H9 (cell line): ENCODE measurements at regions not wholly inside any gene's neighbourhood (a gene's known extent, or its start where the extent isn't known, plus 50 kb on each side); places are given as distances from the start of the nearest gene placed in this dataset.
A peak's percentile ranks its signal among the peaks of the same experiment; 100 is the strongest.

Experiments
- DNase-seq: peaks from one replicate; pipeline ENCODE4 v3.0.0-alpha.2; 2017
- H2AFZ ChIP-seq: one replicate; pipeline ENCODE4 v1.6.1; 2013; ENCODE audit warnings: mild to moderate bottlenecking, low read length, control low read depth, moderate library complexity
- H2AK5ac ChIP-seq: 2 replicates; pipeline ENCODE4 v1.6.1; 2013; ENCODE audit warnings: low read length, control low read depth, mixed read lengths; ENCODE audit not compliant: insufficient read length
- H2BK120ac ChIP-seq: one replicate; pipeline ENCODE4 v1.6.1; 2013; ENCODE audit warnings: low read depth, mild to moderate bottlenecking, low read length, control low read depth, inconsistent platforms; ENCODE audit not compliant: poor library complexity, severe bottlenecking
- H2BK12ac ChIP-seq: 2 replicates; pipeline ENCODE4 v1.6.1; 2013; ENCODE audit warnings: low read length, control low read depth, mixed read lengths, low read depth; ENCODE audit not compliant: insufficient read length
- H2BK15ac ChIP-seq: 2 replicates; pipeline ENCODE4 v1.6.1; 2013; ENCODE audit warnings: low read depth, low read length, control low read depth
- H2BK20ac ChIP-seq: one replicate; pipeline ENCODE4 v1.6.1; 2013; ENCODE audit warnings: low read depth, mild to moderate bottlenecking, low read length, control low read depth, inconsistent platforms; ENCODE audit not compliant: poor library complexity, severe bottlenecking
- H2BK5ac ChIP-seq: 2 replicates; pipeline ENCODE4 v1.6.1; 2013; ENCODE audit warnings: low read length, control low read depth, mixed read lengths; ENCODE audit not compliant: insufficient read length
- H3K14ac ChIP-seq: 2 replicates; pipeline ENCODE4 v1.6.1; 2013; ENCODE audit warnings: low read length, control low read depth; ENCODE audit not compliant: insufficient read depth
- H3K18ac ChIP-seq: 2 replicates; pipeline ENCODE4 v1.6.1; 2013; ENCODE audit warnings: low read depth, mild to moderate bottlenecking, mixed read lengths, low read length, control low read depth; ENCODE audit not compliant: insufficient read length
- H3K23ac ChIP-seq: 2 replicates; pipeline ENCODE4 v1.6.1; 2013; ENCODE audit warnings: low read length, control low read depth, mixed read lengths, low read depth; ENCODE audit not compliant: insufficient read length
- H3K23me2 ChIP-seq: 2 replicates; pipeline ENCODE4 v1.6.1; 2013; ENCODE audit warnings: low read depth, mild to moderate bottlenecking, mixed read lengths, low read length, control low read depth; ENCODE audit not compliant: insufficient read length, poor library complexity, severe bottlenecking
- H3K27ac ChIP-seq: 2 replicates; pipeline ENCODE4 v1.5.1; 2013; ENCODE audit warnings: low read length, control low read depth, mixed read lengths, low read depth; ENCODE audit not compliant: insufficient read length
- H3K27me3 ChIP-seq: 2 replicates; pipeline ENCODE4 v1.6.1; 2013; ENCODE audit warnings: low read length, control low read depth, inconsistent platforms; ENCODE audit not compliant: insufficient read depth
- H3K4ac ChIP-seq: 2 replicates; pipeline ENCODE4 v1.6.1; 2013; ENCODE audit warnings: low read depth, mild to moderate bottlenecking, control low read depth, inconsistent platforms, low read length, moderate library complexity
- H3K4me1 ChIP-seq: 2 replicates; pipeline ENCODE4 v1.6.1; 2013; ENCODE audit warnings: low read length, control low read depth, inconsistent platforms; ENCODE audit not compliant: insufficient read depth
- H3K4me2 ChIP-seq: 2 replicates; pipeline ENCODE4 v1.6.1; 2013; ENCODE audit warnings: low read length, control low read depth, mixed read lengths; ENCODE audit not compliant: insufficient read length, insufficient read depth
- H3K56ac ChIP-seq: 2 replicates; pipeline ENCODE4 v1.6.1; 2013; ENCODE audit warnings: low read depth, mild to moderate bottlenecking, mixed read lengths, low read length, control low read depth; ENCODE audit not compliant: insufficient read length
- H3K79me1 ChIP-seq: 2 replicates; pipeline ENCODE4 v1.6.1; 2013; ENCODE audit warnings: low read depth, mild to moderate bottlenecking, moderate library complexity, low read length, control low read depth, inconsistent platforms; ENCODE audit not compliant: insufficient read depth, poor library complexity, severe bottlenecking
- H3K79me2 ChIP-seq: 2 replicates; pipeline ENCODE4 v1.6.1; 2013; ENCODE audit warnings: low read length, control low read depth, inconsistent platforms; ENCODE audit not compliant: insufficient read depth
- H3K9ac ChIP-seq: 2 replicates; pipeline ENCODE4 v1.6.1; 2013; ENCODE audit warnings: low read length, control low read depth, mixed read lengths; ENCODE audit not compliant: insufficient read length; ENCODE audit errors: extremely low read depth
- H3K9me3 ChIP-seq: one replicate; pipeline ENCODE4 v1.6.1; 2013; ENCODE audit warnings: low read depth, low read length, inconsistent platforms; ENCODE audit not compliant: control insufficient read depth
- H3T11ph ChIP-seq: one replicate; pipeline ENCODE4 v1.6.1; 2013; ENCODE audit warnings: mild to moderate bottlenecking, low read length, control low read depth, inconsistent platforms
- H4K20me1 ChIP-seq: one replicate; pipeline ENCODE4 v1.6.1; 2013; ENCODE audit not compliant: control insufficient read depth, insufficient read length, insufficient read depth
- H4K5ac ChIP-seq: 2 replicates; pipeline ENCODE4 v1.6.1; 2013; ENCODE audit warnings: low read depth, mild to moderate bottlenecking, mixed read lengths, low read length, control low read depth; ENCODE audit not compliant: insufficient read length
- H4K8ac ChIP-seq: replicated peaks from 2 replicates; pipeline ENCODE4 v1.6.1; 2013; ENCODE audit warnings: low read length, control low read depth, mixed read lengths, low read depth; ENCODE audit not compliant: insufficient read length
- H4K91ac ChIP-seq: 2 replicates; pipeline ENCODE4 v1.6.1; 2013; ENCODE audit warnings: low read depth, mild to moderate bottlenecking, moderate library complexity, mixed read lengths, low read length, control low read depth; ENCODE audit not compliant: insufficient read length
- H3K27ac Mint-ChIP-seq, 3 experiments: 2 replicates in 2 of 3; 3 replicates in 1 of 3; pipeline ENCODE4 v1.8.0; 2020 to 2021; ENCODE audit warnings: mixed read lengths in 3 of 3, mild to moderate bottlenecking in 1 of 3, moderate library complexity in 1 of 3
- H3K27me3 Mint-ChIP-seq: 2 replicates; pipeline ENCODE4 v1.8.0; 2021; ENCODE audit warnings: low read depth, mild to moderate bottlenecking, moderate library complexity, mixed read lengths
- H3K36me3 Mint-ChIP-seq, 3 experiments: 2 replicates in 2 of 3; 3 replicates in 1 of 3; pipeline ENCODE4 v1.8.0; 2020 to 2021; ENCODE audit warnings: low read depth in 3 of 3, mixed read lengths in 3 of 3; ENCODE audit not compliant: insufficient read depth in 1 of 3
- H3K4me1 Mint-ChIP-seq, 2 experiments: 2 replicates each; pipeline ENCODE4 v1.8.0; 2020; ENCODE audit warnings: mixed read lengths in 2 of 2
- H3K4me3 Mint-ChIP-seq, 2 experiments: 2 replicates in 1 of 2; 3 replicates in 1 of 2; pipeline ENCODE4 v1.8.0; 2020 to 2021; ENCODE audit warnings: mild to moderate bottlenecking in 2 of 2, mixed read lengths in 2 of 2, moderate library complexity in 1 of 2
- H3K9me3 Mint-ChIP-seq, 2 experiments: 2 replicates in 1 of 2; 3 replicates in 1 of 2; pipeline ENCODE4 v1.8.0; 2020; ENCODE audit warnings: mild to moderate bottlenecking in 2 of 2, mixed read lengths in 2 of 2, moderate library complexity in 1 of 2
- CTCF ChIP-seq: fragments of 200-600 bp; sonication (generic); conservative IDR thresholded peaks from 3 replicates; pipeline ENCODE4 v1.8.0; 2021; ENCODE audit warnings: antibody characterized with exemption, mild to moderate bottlenecking
- WGBS: extraction: QIAGEN DNeasy Blood & Tissue Kit; methylation state at CpG from one replicate; pipeline ENCODE4 v1.1.7; 2013; ENCODE audit warnings: missing lambda C conversion rate, low lambda C conversion rate, mixed read lengths; ENCODE audit not compliant: insufficient read length; ENCODE audit errors: extremely low coverage; 5-methylcytosine and 5-hydroxymethylcytosine counted together

DNA sequence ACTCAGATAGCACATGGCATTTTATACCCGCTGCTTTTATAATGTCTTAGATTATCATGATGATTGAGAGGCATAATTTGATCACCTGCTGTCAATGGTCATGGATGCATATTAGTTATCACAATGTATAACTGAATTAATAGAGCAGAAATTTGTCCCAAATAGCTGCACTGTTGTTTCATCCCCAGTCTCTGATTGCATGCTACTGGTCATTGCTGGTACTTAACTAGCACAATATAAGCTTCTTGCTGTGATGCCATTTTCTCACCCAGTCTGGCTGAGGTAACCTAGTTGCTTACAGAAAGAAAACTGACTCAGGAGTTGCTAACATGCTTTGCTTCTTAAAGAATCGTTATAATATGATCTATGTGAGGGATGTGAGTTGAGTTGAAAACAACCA is 76.8 kb upstream of the PLEKHA5 start:
- H4K5ac ChIP-seq: no peak overlapping the region
- H3K27ac ChIP-seq: no peak overlapping the region
- H3K9me3 ChIP-seq: no peaks in the 10 kb centered on the region
- Mint-ChIP-seq H3K9me3 (no peaks in the 10 kb centered on the region), H3K27ac (no peak overlapping the region), H3K27me3 (no peaks in the 10 kb centered on the region), H3K4me1 (peaks cover 27 to 28% of the 10 kb centered on the region in 2 experiments), H3K4me3 (no peak overlapping the region), H3K36me3 (no peaks in the 10 kb centered on the region)
- no peak overlapping the region for H3T11ph ChIP-seq
- no peak overlapping the region for H2BK5ac ChIP-seq
- H3K4ac ChIP-seq: no peak overlapping the region
- WGBS: no CpG with 5 or more reads among the region's 2 CpGs
- H3K79me1 ChIP-seq: no peaks in the 10 kb centered on the region
- no peak overlapping the region for H3K4me2 ChIP-seq
- H2BK120ac ChIP-seq: no peak overlapping the region
- H2BK20ac ChIP-seq: no peak overlapping the region
- no peaks in the 10 kb centered on the region for H4K20me1 ChIP-seq
- H3K18ac ChIP-seq: no peak overlapping the region
- H4K8ac ChIP-seq: no peak overlapping the region
- no peak overlapping the region for H2BK12ac ChIP-seq
- no peak overlapping the region for H3K14ac ChIP-seq
- no peaks in the 10 kb centered on the region for H3K79me2 ChIP-seq
- no peak overlapping the region for H3K9ac ChIP-seq
- H3K23me2 ChIP-seq: no peaks in the 10 kb centered on the region
- peak overlapping the region; percentile 22 for H2AFZ ChIP-seq
- no peak overlapping the region for H4K91ac ChIP-seq
- H2AK5ac ChIP-seq: no peak overlapping the region
- H3K27me3 ChIP-seq: no peaks in the 10 kb centered on the region
- H3K23ac ChIP-seq: no peak overlapping the region
- H2BK15ac ChIP-seq: no peak overlapping the region
- no peak overlapping the region for H3K56ac ChIP-seq
- no peak for DNase-seq
- TF ChIP-seq CTCF: no peak
- peaks cover 3% of the 10 kb centered on the region for H3K4me1 ChIP-seq
